GM18502 (cell line): ENCODE measurements at regions not wholly inside any gene's neighbourhood (a gene's known extent, or its start where the extent isn't known, plus 50 kb on each side); places are given as distances from the start of the nearest gene placed in this dataset.

ENCODE experiments used
- ATAC-seq: cut with Tn5 transposase; IDR thresholded peaks from one replicate; pipeline ENCODE4 v1.9.1; 2021; ENCODE audit warnings: mild to moderate bottlenecking; ENCODE audit not compliant: unreplicated experiment, poor library complexity

GRCh38 chr11:8794126-8794525, 111.5 kb downstream of the RPL27A start:
- no peak for ATAC-seq

- ATAC-seq: no peak
Measured at GRCh38 chr11:8794677-8795103, 112.1 kb downstream of the RPL27A start.

- no peak for ATAC-seq
Measured at GRCh38 chr11:8796941-8797340, 114.0 kb upstream of the AKIP1 start.

- ATAC-seq: no peak
Measured at GRCh38 chr11:8799273-8799672, 111.7 kb upstream of the AKIP1 start.

GRCh38 chr11:8800520-8801110, 110.4 kb upstream of the AKIP1 start:
- no peak for ATAC-seq

GRCh38 chr11:8801121-8801520, 109.9 kb upstream of the AKIP1 start:
- no peak for ATAC-seq

GRCh38 chr11:8802251-8802650, 108.7 kb upstream of the AKIP1 start:
- ATAC-seq: no peak

- no peak for ATAC-seq
Measured at GRCh38 chr11:8803973-8804372, 107.0 kb upstream of the AKIP1 start.

GRCh38 chr11:8805296-8805695, 105.7 kb upstream of the AKIP1 start:
- ATAC-seq: no peak

- no peak for ATAC-seq
Measured at GRCh38 chr11:8806974-8807373, 104.0 kb upstream of the AKIP1 start.

GRCh38 chr11:8807544-8808225, 103.3 kb upstream of the AKIP1 start:
- ATAC-seq: no peak

GRCh38 chr11:8808226-8808585, 102.8 kb upstream of the AKIP1 start:
- ATAC-seq: no peak

- ATAC-seq: no peak
Measured at GRCh38 chr11:8809241-8809938, 101.6 kb upstream of the AKIP1 start.

GRCh38 chr11:8809939-8810539, 101.0 kb upstream of the AKIP1 start:
- no peak for ATAC-seq

GRCh38 chr11:8810540-8811301, 100.3 kb upstream of the AKIP1 start:
- no peak for ATAC-seq

GRCh38 chr11:8811571-8811970, 99.4 kb upstream of the AKIP1 start:
- ATAC-seq: no peak

GRCh38 chr11:8812438-8812837, 98.6 kb upstream of the AKIP1 start:
- ATAC-seq: no peak

GRCh38 chr11:8813658-8814057, 97.3 kb upstream of the AKIP1 start:
- peak; percentile 78 for ATAC-seq

GRCh38 chr11:8814209-8814922, 96.6 kb upstream of the AKIP1 start:
- ATAC-seq: no peak

GRCh38 chr11:8814923-8815240, 96.1 kb upstream of the AKIP1 start:
- ATAC-seq: no peak
